Hepatocyte (in vitro differentiated cells): ENCODE measurements at regions not wholly inside any gene's neighbourhood (a gene's known extent, or its start where the extent isn't known, plus 50 kb on each side); places are given as distances from the start of the nearest gene placed in this dataset.

ENCODE experiments used
- CTCF ChIP-seq: fragments of 200-600 bp; sonication (generic); IDR thresholded peaks from 2 replicates; pipeline ENCODE4 v1.5.1; 2016; ENCODE audit warnings: antibody characterized with exemption, mild to moderate bottlenecking; ENCODE audit not compliant: poor library complexity
- EZH2 ChIP-seq: fragments of 200-600 bp; sonication (generic); IDR thresholded peaks from 2 replicates; pipeline ENCODE4 v1.6.1; 2016; ENCODE audit warnings: antibody characterized with exemption, mild to moderate bottlenecking, borderline replicate concordance
- EZH2phosphoT487 ChIP-seq: fragments of 200-600 bp; sonication (generic); IDR thresholded peaks from one replicate; pipeline ENCODE4 v1.6.1; 2018; ENCODE audit warnings: antibody characterized with exemption, mild to moderate bottlenecking, low read depth, moderate library complexity; ENCODE audit not compliant: unreplicated experiment, severe bottlenecking

- TF ChIP-seq CTCF = no peak
- TF ChIP-seq EZH2 = no peak
- TF ChIP-seq EZH2phosphoT487 = no peak
Observed at GRCh38 chr2:40642237-40642636, 190.3 kb upstream of the SLC8A1 start.
